Caki2 (cell line): ENCODE measurements at regions not wholly inside any gene's neighbourhood (a gene's known extent, or its start where the extent isn't known, plus 50 kb on each side); places are given as distances from the start of the nearest gene placed in this dataset.
A peak's percentile ranks its signal among the peaks of the same experiment; 100 is the strongest.

Experiments used
- DNase-seq: peaks from one replicate; pipeline ENCODE4 v3.0.0-alpha.2; 2015; ENCODE audit warnings: low read depth
- in situ Hi-C: cut with HindIII; loops from 2 replicates; pipeline ENCODE4 v1.10.0; 2016; ENCODE audit warnings: low sequenced_read_pairs, low pct_unique_long_range_greater_than_20kb, mixed read lengths

GRCh38 chr15:56868170-56868569 is 50.3 kb upstream of the TCF12 start:
- no peak for DNase-seq
- in situ Hi-C loops, result no loop called here

- DNase-seq, result no peak
- in situ Hi-C loops, result no loop called here
Measured at GRCh38 chr15:56866803-56867202, 51.6 kb upstream of the TCF12 start.

GRCh38 chr15:56857828-56858227 is 60.6 kb upstream of the TCF12 start:
- no peak for DNase-seq
- in situ Hi-C loops, result no loop called here

- no peak for DNase-seq
- in situ Hi-C loops, result no loop called here
Measured at GRCh38 chr15:56856934-56857333, 61.5 kb upstream of the TCF12 start.

GRCh38 chr15:56844892-56845291 is 73.6 kb upstream of the TCF12 start:
- in situ Hi-C loops, result no loop called here
- no peak for DNase-seq

- DNase-seq, result no peak
- in situ Hi-C loops, result no loop called here
Measured at GRCh38 chr15:56844471-56844870, 74.0 kb upstream of the TCF12 start.

GRCh38 chr15:56839641-56840040 is 78.8 kb upstream of the TCF12 start:
- in situ Hi-C loops, result no loop called here
- no peak for DNase-seq

GRCh38 chr15:56839099-56839498 is 79.3 kb upstream of the TCF12 start:
- DNase-seq, result no peak
- in situ Hi-C loops, result no loop called here

GRCh38 chr15:56838085-56838484 is 80.4 kb upstream of the TCF12 start:
- no peak for DNase-seq
- in situ Hi-C loops, result no loop called here

- DNase-seq, result no peak
- in situ Hi-C loops, result no loop called here
Measured at GRCh38 chr15:56837273-56837672, 81.2 kb upstream of the TCF12 start.

GRCh38 chr15:56835718-56836171 is 82.7 kb upstream of the TCF12 start:
- no peak for DNase-seq
- in situ Hi-C loops, result no loop called here

- in situ Hi-C loops, result no loop called here
- DNase-seq, result no peak
Measured at GRCh38 chr15:56832125-56832524, 86.3 kb upstream of the TCF12 start.

- in situ Hi-C loops, result no loop called here
- no peak for DNase-seq
Measured at GRCh38 chr15:56831467-56832005, 86.9 kb upstream of the TCF12 start.

- in situ Hi-C loops, result no loop called here
- no peak for DNase-seq
Measured at GRCh38 chr15:56824175-56824574, 90.9 kb upstream of the ZNF280D start.

- peak; percentile 31 for DNase-seq
- in situ Hi-C loops, result no loop called here
Measured at GRCh38 chr15:56821721-56822425, 88.6 kb upstream of the ZNF280D start.

- in situ Hi-C loops, result no loop called here
- DNase-seq, result no peak
Measured at GRCh38 chr15:56820333-56820732, 87.0 kb upstream of the ZNF280D start.

GRCh38 chr15:56817321-56818080 is 84.2 kb upstream of the ZNF280D start:
- in situ Hi-C loops, result no loop called here
- DNase-seq, result peak; percentile 74

- DNase-seq, result no peak
Measured at GRCh38 chr15:56816781-56817180, 83.5 kb upstream of the ZNF280D start.

GRCh38 chr15:56815247-56815646 is 81.9 kb upstream of the ZNF280D start:
- no peak for DNase-seq
- in situ Hi-C loops, result no loop called here

More at GRCh38 chr15:56816781-56817180, 83.5 kb upstream of the ZNF280D start:
- in situ Hi-C loops, result no loop called here
